Medulla oblongata (tissue), 1 donor: ENCODE measurements at regions not wholly inside any gene's neighbourhood (a gene's known extent, or its start where the extent isn't known, plus 50 kb on each side); places are given as distances from the start of the nearest gene placed in this dataset.
A peak's percentile ranks its signal among the peaks of the same experiment; 100 is the strongest.

Source experiments
- DNase-seq: peaks from one replicate; pipeline ENCODE4 v3.0.0-alpha.2; 2015; ENCODE audit errors: extremely low spot score

- DNase-seq, result no peak
Measured at GRCh38 chrX:87727620-87728019, 210.0 kb downstream of the KLHL4 start.

GRCh38 chrX:87728024-87728423, 210.4 kb downstream of the KLHL4 start:
- no peak for DNase-seq

- no peak for DNase-seq
Measured at GRCh38 chrX:87728459-87728858, 210.9 kb downstream of the KLHL4 start.

GRCh38 chrX:87732133-87732532, 214.5 kb downstream of the KLHL4 start:
- no peak for DNase-seq

- no peak for DNase-seq
Measured at GRCh38 chrX:87736576-87736975, 219.0 kb downstream of the KLHL4 start.

- no peak for DNase-seq
Measured at GRCh38 chrX:87744391-87744790, 226.8 kb downstream of the KLHL4 start.

- DNase-seq, result no peak
Measured at GRCh38 chrX:87755493-87755892, 237.9 kb downstream of the KLHL4 start.

GRCh38 chrX:87788976-87789375, 271.4 kb downstream of the KLHL4 start:
- DNase-seq, result no peak

GRCh38 chrX:87798039-87798438, 280.4 kb downstream of the KLHL4 start:
- DNase-seq, result no peak

GRCh38 chrX:87805829-87806490, 288.4 kb downstream of the KLHL4 start:
- no peak for DNase-seq

GRCh38 chrX:87808576-87809243, 291.1 kb downstream of the KLHL4 start:
- DNase-seq, result no peak

GRCh38 chrX:87813566-87813965, 296.0 kb downstream of the KLHL4 start:
- DNase-seq, result no peak

GRCh38 chrX:87846956-87847355, 329.4 kb downstream of the KLHL4 start:
- DNase-seq, result peak; percentile 14

GRCh38 chrX:87873347-87873941, 355.8 kb downstream of the KLHL4 start:
- no peak for DNase-seq

GRCh38 chrX:87874043-87874442, 356.4 kb downstream of the KLHL4 start:
- DNase-seq, result no peak

GRCh38 chrX:87878926-87879325, 361.3 kb downstream of the KLHL4 start:
- no peak for DNase-seq

GRCh38 chrX:87890437-87890836, 372.8 kb downstream of the KLHL4 start:
- DNase-seq, result no peak

GRCh38 chrX:87895421-87895820, 377.8 kb downstream of the KLHL4 start:
- DNase-seq, result no peak

GRCh38 chrX:87896057-87896456, 378.5 kb downstream of the KLHL4 start:
- DNase-seq, result no peak

- DNase-seq, result no peak
Measured at GRCh38 chrX:87900320-87900908, 382.8 kb downstream of the KLHL4 start.

GRCh38 chrX:87901060-87901459, 383.5 kb downstream of the KLHL4 start:
- DNase-seq, result no peak

GRCh38 chrX:87914726-87915125, 397.1 kb downstream of the KLHL4 start:
- DNase-seq, result no peak

GRCh38 chrX:87924619-87925018, 407.0 kb downstream of the KLHL4 start:
- DNase-seq, result no peak
